ENCODE measurements at regions not wholly inside any gene's neighbourhood (a gene's known extent, or its start where the extent isn't known, plus 50 kb on each side); places are given as distances from the start of the nearest gene placed in this dataset.
"Not testable (repeated sequence)": the region's sequence is repeated elsewhere in the genome, so short reads cannot be mapped to it uniquely, and the experiment has no call there.

GRCh38 chr11:115613986-115614632 is 109.9 kb upstream of the CADM1 start:
- Histone ChIP-seq H3K27ac (ENCODE audit: low read length) (no peak overlapping the region), H3K9me3 (ENCODE audit: control insufficient read depth, low read depth, low read length) (no peaks in the 10 kb centered on the region), H3K27me3 (ENCODE audit: control insufficient read depth, insufficient read depth, low read length) (no peaks in the 10 kb centered on the region), H3K9ac (ENCODE audit: low read length) (no peak overlapping the region), H3K4me1 (ENCODE audit: control insufficient read depth, low read depth, low read length) (peaks cover 19% of the 10 kb centered on the region), H3K4me3 (ENCODE audit: low read length) (no peak overlapping the region), H3K36me3 (ENCODE audit: control insufficient read depth, low read depth, low read length) (no peaks in the 10 kb centered on the region)

DNA sequence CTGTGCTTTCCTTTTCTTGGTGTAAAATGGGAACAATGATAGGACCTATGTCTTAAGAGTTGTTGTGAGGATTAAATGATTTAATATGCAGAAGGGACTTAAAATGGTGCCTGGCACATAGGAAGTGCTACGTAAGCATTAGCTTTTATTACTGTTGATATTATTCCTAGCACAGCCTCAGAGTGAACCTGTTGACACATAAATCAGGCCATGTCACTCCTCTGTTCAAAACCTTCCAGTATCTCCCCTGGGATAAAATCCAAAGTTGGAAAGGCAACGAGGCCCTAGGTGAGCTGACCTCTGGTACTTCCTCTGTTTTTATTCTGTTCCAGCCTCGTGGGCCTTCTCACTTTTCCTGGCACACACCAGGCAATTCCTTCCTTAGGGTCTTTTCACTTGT is 108.8 kb upstream of the CADM1 start:
- no peaks in the 10 kb centered on the region for H3K36me3 ChIP-seq (ENCODE audit: control insufficient read depth, low read depth, low read length)
- no peak overlapping the region for H3K9ac ChIP-seq (ENCODE audit: low read length)
- H3K4me1 ChIP-seq (ENCODE audit: control insufficient read depth, low read depth, low read length): peaks cover 19% of the 10 kb centered on the region
- no peaks in the 10 kb centered on the region for H3K9me3 ChIP-seq (ENCODE audit: control insufficient read depth, low read depth, low read length)
- no peaks in the 10 kb centered on the region for H3K27me3 ChIP-seq (ENCODE audit: control insufficient read depth, insufficient read depth, low read length)
- no peak overlapping the region for H3K27ac ChIP-seq (ENCODE audit: low read length)
- H3K4me3 ChIP-seq (ENCODE audit: low read length): no peak overlapping the region

DNA sequence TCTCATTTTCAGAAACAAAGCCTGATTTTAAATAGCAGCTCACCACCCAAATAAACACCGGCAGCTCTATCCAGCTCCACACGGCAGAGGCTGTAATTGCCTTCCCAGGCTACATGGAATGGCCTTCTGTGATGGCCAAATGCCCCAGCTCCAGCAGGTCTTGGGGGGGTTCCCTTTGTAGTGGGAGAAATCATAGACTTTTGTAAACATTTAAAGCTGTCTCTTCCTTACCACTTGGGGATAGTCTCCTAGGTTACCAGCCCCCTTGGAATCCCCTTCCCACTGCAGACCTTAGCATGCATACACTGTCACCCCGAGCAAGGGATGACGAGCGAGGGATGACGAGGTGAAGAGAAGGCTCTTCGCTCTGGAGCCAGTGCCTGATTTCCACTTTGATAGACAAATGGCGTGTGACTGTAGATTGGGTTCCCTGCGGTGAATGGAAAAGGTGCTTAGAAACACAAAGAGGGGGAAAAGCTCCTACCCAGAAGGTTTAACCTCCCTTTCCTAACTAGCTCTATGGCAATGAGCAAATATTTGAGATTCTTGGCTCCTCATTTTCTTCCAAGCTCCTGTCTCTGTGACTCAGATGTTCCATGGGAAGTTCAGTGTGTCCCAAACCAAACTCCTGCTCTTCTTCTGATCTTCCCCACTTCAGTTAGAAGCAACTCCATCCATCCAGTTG is 108.0 kb upstream of the CADM1 start:
- H3K27me3 ChIP-seq (ENCODE audit: control insufficient read depth, insufficient read depth, low read length): no peaks in the 10 kb centered on the region
- no peak overlapping the region for H3K27ac ChIP-seq (ENCODE audit: low read length)
- no peak overlapping the region for H3K4me3 ChIP-seq (ENCODE audit: low read length)
- H3K4me1 ChIP-seq (ENCODE audit: control insufficient read depth, low read depth, low read length): peaks cover 19% of the 10 kb centered on the region
- H3K9me3 ChIP-seq (ENCODE audit: control insufficient read depth, low read depth, low read length): no peaks in the 10 kb centered on the region
- no peaks in the 10 kb centered on the region for H3K36me3 ChIP-seq (ENCODE audit: control insufficient read depth, low read depth, low read length)
- no peak overlapping the region for H3K9ac ChIP-seq (ENCODE audit: low read length)

- Histone ChIP-seq H3K9ac (ENCODE audit: low read length) (no peak overlapping the region), H3K9me3 (ENCODE audit: control insufficient read depth, low read depth, low read length) (no peaks in the 10 kb centered on the region), H3K4me1 (ENCODE audit: control insufficient read depth, low read depth, low read length) (peaks cover 19% of the 10 kb centered on the region), H3K36me3 (ENCODE audit: control insufficient read depth, low read depth, low read length) (no peaks in the 10 kb centered on the region), H3K27me3 (ENCODE audit: control insufficient read depth, insufficient read depth, low read length) (no peaks in the 10 kb centered on the region), H3K4me3 (ENCODE audit: low read length) (no peak overlapping the region), H3K27ac (ENCODE audit: low read length) (no peak overlapping the region)
Observed at GRCh38 chr11:115611343-115611742, 107.1 kb upstream of the CADM1 start.

GRCh38 chr11:115610908-115611307 is 106.7 kb upstream of the CADM1 start:
- Histone ChIP-seq H3K9me3 (ENCODE audit: control insufficient read depth, low read depth, low read length) (no peaks in the 10 kb centered on the region), H3K4me1 (ENCODE audit: control insufficient read depth, low read depth, low read length) (peaks cover 19% of the 10 kb centered on the region), H3K27ac (ENCODE audit: low read length) (no peak overlapping the region), H3K4me3 (ENCODE audit: low read length) (no peak overlapping the region), H3K36me3 (ENCODE audit: control insufficient read depth, low read depth, low read length) (no peaks in the 10 kb centered on the region), H3K27me3 (ENCODE audit: control insufficient read depth, insufficient read depth, low read length) (no peaks in the 10 kb centered on the region), H3K9ac (ENCODE audit: low read length) (no peak overlapping the region)

DNA sequence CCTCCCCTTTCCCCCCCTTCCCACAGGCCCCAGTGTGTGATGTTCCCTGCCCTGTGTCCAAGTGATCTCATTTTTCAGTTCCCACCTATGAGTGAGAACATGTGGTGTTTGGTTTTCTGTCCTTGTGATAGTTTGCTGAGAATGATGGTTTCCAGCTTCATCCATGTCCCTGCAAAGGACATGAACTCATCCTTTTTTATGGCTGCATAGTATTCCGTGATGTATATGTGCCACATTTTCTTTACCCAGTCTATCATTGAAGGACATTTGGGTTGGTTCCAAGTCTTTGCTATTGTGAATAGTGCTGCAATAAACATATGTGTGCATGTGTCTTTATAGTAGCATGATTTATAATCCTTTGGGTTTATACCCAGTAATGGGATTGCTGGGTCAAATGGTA is 106.0 kb upstream of the CADM1 start:
- not testable (repeated sequence) for H3K27me3 ChIP-seq (ENCODE audit: control insufficient read depth, insufficient read depth, low read length)

DNA sequence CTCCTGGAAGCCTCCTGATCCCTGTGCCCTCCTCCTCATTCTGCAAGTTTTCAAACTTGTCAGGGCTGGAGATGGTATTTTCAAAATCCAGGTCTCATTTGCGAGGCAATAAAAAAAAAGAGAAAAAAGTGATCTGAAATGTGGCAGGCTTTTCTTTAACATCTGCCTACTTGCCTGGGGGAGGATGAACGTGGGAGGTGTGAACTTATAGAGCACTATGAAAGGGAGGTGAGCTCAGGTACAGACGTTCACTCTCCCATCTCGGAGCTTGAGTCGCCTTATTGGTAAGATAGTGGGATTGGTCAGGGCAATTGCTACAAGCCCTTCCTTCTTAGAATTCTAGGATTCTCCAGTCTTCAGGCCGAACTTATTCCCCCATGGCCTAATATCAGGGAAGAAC is 104.8 kb upstream of the CADM1 start:
- H3K36me3 ChIP-seq (ENCODE audit: control insufficient read depth, low read depth, low read length): no peaks in the 10 kb centered on the region
- H3K9ac ChIP-seq (ENCODE audit: low read length): no peak overlapping the region
- no peak overlapping the region for H3K4me3 ChIP-seq (ENCODE audit: low read length)
- no peak overlapping the region for H3K27ac ChIP-seq (ENCODE audit: low read length)
- no peaks in the 10 kb centered on the region for H3K9me3 ChIP-seq (ENCODE audit: control insufficient read depth, low read depth, low read length)
- H3K27me3 ChIP-seq (ENCODE audit: control insufficient read depth, insufficient read depth, low read length): no peaks in the 10 kb centered on the region
- peaks cover 19% of the 10 kb centered on the region for H3K4me1 ChIP-seq (ENCODE audit: control insufficient read depth, low read depth, low read length)

More for the DNA sequence above, 106.0 kb upstream of the CADM1 start:
- H3K4me3 ChIP-seq (ENCODE audit: low read length); H3K9me3 ChIP-seq (ENCODE audit: control insufficient read depth, low read depth, low read length); H3K36me3 ChIP-seq (ENCODE audit: control insufficient read depth, low read depth, low read length); H3K27ac ChIP-seq (ENCODE audit: low read length); H3K9ac ChIP-seq (ENCODE audit: low read length): not testable (repeated sequence)
- peaks cover 19% of the 10 kb centered on the region for H3K4me1 ChIP-seq (ENCODE audit: control insufficient read depth, low read depth, low read length)

DNA sequence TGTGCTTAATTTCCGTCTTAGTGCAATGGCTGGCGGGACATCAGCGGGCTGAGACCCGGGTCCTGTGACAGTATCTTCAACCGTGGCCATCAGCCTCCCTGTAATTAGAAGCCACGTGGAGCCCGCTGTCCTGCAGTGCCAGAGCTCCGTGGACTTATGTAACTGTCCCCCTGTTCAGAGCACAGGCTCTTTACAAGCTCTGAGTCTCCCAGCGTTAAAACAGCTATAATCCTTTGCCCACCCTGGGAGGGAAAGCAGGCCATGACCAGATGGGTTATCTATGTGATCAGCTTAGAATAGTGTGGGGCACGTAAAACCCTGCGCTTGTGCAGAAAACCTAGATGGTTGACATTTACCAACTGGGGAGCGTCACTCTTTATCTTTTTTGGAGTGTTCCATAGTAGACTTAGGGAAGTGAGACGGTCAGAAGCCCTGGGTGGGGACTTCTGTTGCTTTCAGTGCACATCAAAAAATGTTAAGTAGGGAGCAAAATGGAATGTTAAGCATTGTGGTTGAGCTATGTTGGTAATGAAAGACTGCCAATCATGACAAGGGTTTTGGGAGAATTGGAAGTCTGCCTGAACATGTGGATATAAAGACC is 103.5 kb upstream of the CADM1 start:
- H3K9ac ChIP-seq (ENCODE audit: low read length): no peak overlapping the region
- H3K4me3 ChIP-seq (ENCODE audit: low read length): no peak overlapping the region
- H3K4me1 ChIP-seq (ENCODE audit: control insufficient read depth, low read depth, low read length): peaks cover 17% of the 10 kb centered on the region
- no peaks in the 10 kb centered on the region for H3K36me3 ChIP-seq (ENCODE audit: control insufficient read depth, low read depth, low read length)
- H3K27ac ChIP-seq (ENCODE audit: low read length): no peak overlapping the region
- H3K27me3 ChIP-seq (ENCODE audit: control insufficient read depth, insufficient read depth, low read length): no peaks in the 10 kb centered on the region
- H3K9me3 ChIP-seq (ENCODE audit: control insufficient read depth, low read depth, low read length): no peaks in the 10 kb centered on the region

DNA sequence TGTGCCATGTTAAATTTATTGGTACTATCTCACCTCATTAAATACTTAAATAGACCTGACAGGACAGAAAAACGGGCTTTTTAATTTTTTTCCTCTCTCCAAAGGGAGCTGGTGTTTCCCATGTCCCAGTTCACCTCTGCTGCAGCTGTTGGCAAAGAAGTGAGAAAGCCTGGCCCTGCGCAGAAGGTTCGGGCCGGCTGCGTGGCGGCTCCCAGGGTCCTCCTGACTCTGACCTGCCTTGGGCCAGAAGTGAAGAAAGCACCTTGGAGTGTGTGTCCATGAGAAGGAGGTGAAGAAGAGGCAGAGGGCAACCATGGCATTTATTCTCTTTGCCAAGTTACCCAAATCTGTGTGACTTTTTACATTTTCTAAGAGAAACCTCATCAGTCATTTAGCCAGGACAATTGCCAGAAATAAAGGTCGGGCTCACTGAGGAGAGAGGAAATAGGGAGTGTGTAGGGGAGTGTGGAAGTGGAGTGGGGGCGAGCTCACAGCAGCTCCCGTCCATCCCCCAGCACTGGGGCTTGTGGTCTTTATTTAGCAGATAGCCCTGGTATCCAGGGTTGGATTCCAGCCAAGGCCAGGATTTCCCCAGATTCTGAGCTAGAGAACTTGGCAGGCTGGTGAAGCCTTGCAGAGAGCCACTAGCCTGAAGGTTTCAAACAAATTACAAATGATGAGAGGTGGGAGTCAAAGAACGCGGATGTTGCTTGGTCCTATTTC is 102.4 kb upstream of the CADM1 start:
- no peaks in the 10 kb centered on the region for H3K36me3 ChIP-seq (ENCODE audit: control insufficient read depth, low read depth, low read length)
- H3K27me3 ChIP-seq (ENCODE audit: control insufficient read depth, insufficient read depth, low read length): no peaks in the 10 kb centered on the region
- H3K9me3 ChIP-seq (ENCODE audit: control insufficient read depth, low read depth, low read length): no peaks in the 10 kb centered on the region
- no peak overlapping the region for H3K9ac ChIP-seq (ENCODE audit: low read length)
- peaks cover 6% of the 10 kb centered on the region for H3K4me1 ChIP-seq (ENCODE audit: control insufficient read depth, low read depth, low read length)
- no peak overlapping the region for H3K4me3 ChIP-seq (ENCODE audit: low read length)
- H3K27ac ChIP-seq (ENCODE audit: low read length): no peak overlapping the region

GRCh38 chr11:115605871-115606497 is 101.8 kb upstream of the CADM1 start:
- H3K9ac ChIP-seq (ENCODE audit: low read length): no peak overlapping the region
- H3K4me3 ChIP-seq (ENCODE audit: low read length): no peak overlapping the region
- H3K27me3 ChIP-seq (ENCODE audit: control insufficient read depth, insufficient read depth, low read length): no peaks in the 10 kb centered on the region
- H3K36me3 ChIP-seq (ENCODE audit: control insufficient read depth, low read depth, low read length): no peaks in the 10 kb centered on the region
- no peak overlapping the region for H3K27ac ChIP-seq (ENCODE audit: low read length)
- H3K4me1 ChIP-seq (ENCODE audit: control insufficient read depth, low read depth, low read length): no peaks in the 10 kb centered on the region
- H3K9me3 ChIP-seq (ENCODE audit: control insufficient read depth, low read depth, low read length): no peaks in the 10 kb centered on the region

DNA sequence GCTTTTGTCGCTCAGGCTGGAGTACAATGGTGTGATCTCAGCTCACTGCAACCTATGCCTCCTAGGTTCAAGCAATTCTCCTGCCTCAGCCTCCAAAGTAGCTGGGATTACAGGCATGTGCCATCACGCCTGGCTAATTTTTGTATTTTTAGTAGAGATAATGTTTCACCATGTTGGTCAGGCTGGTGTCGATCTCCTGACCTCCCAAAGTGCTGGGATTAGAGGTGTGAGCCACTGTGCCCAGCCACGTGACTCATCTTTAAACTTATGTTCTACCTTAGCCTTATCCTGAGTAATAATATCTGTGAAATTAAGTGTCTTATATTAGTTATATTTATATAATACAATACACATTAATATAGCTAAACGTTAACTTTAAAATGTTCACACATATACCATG is 101.2 kb upstream of the CADM1 start:
- H3K9ac ChIP-seq (ENCODE audit: low read length); H3K27me3 ChIP-seq (ENCODE audit: control insufficient read depth, insufficient read depth, low read length); H3K27ac ChIP-seq (ENCODE audit: low read length); H3K4me3 ChIP-seq (ENCODE audit: low read length); H3K36me3 ChIP-seq (ENCODE audit: control insufficient read depth, low read depth, low read length); H3K9me3 ChIP-seq (ENCODE audit: control insufficient read depth, low read depth, low read length); H3K4me1 ChIP-seq (ENCODE audit: control insufficient read depth, low read depth, low read length): not testable (repeated sequence)

Measured in iPS-18a (cell line).